ENCODE measurements at regions not wholly inside any gene's neighbourhood (a gene's known extent, or its start where the extent isn't known, plus 50 kb on each side); places are given as distances from the start of the nearest gene placed in this dataset.
"Not testable (repeated sequence)": the region's sequence is repeated elsewhere in the genome, so short reads cannot be mapped to it uniquely, and the experiment has no call there.

DNA sequence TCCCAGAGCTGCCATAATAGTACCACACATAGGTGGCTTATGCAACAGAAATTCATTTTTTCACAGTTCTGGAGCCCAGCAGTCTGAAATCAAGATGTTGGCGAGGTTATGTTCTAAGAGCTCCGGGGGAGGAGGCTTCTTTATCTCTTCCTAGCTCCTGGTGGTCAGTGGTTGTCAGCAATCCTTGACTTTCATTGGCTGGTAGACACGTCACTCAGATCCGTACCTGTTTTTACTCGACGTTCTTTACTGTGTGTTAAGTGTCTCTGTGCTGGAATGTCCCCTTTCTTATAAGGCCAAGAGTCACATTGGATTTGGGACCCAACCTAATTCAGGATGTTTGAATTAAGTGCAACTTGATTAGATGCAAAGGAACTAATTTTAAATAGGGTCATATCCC, 218.5 kb upstream of the CNTN3 start:
- Histone ChIP-seq H3K4me3 (replicated peaks in 1 of 2; ENCODE audit: low read depth in 1 of 2, low read length in 2 of 2) (no peak overlapping the region), H3K79me2 (ENCODE audit: insufficient read depth, low read length) (no peaks in the 10 kb centered on the region), H3K9me3 (ENCODE audit: control insufficient read depth in 1 of 2, insufficient read depth in 1 of 2, low read depth in 1 of 2, low read length in 2 of 2) (peaks cover 0 to 21% of the 10 kb centered on the region in 2 experiments; a peak in 2 of 4 replicates), H3K9me2 (ENCODE audit: insufficient read depth) (no peaks in the 10 kb centered on the region), H2AFZ (ENCODE audit: low read depth, low read length, poor library complexity, severe bottlenecking) (no peak overlapping the region), H3K27ac (ENCODE audit: low read depth, low read length) (no peak overlapping the region), H3K27me3 (ENCODE audit: insufficient read depth, low read length) (no peaks in the 10 kb centered on the region), H3K36me3 (ENCODE audit: control insufficient read depth in 1 of 2, insufficient read depth in 2 of 2, low read length in 2 of 2) (no peaks in the 10 kb centered on the region), H3K9ac (ENCODE audit: low read length) (no peak overlapping the region), H3K4me1 (ENCODE audit: control insufficient read depth in 1 of 2, insufficient read depth in 2 of 2, low read length in 2 of 2) (no peaks in the 10 kb centered on the region), H3K4me2 (ENCODE audit: low read length) (no peak overlapping the region), H4K20me1 (ENCODE audit: insufficient read depth) (no peaks in the 10 kb centered on the region)
- intact Hi-C loops (cut with micrococcal nuclease) = no loop called here
- BruUV-seq (replicated peaks) = no TSS peak
- ChIA-PET POLR2A (no interaction called here), RAD21 (ENCODE audit: low non-redundant PET in 1 of 2, low total read pairs in 2 of 2, uncharacterized antibody in 2 of 2, unreplicated experiment in 2 of 2) (no interaction called here), CTCF (no interaction called here)
- DNase-seq (ENCODE audit: low read depth, low spot score) (no peak), ATAC-seq (no peak)
- TF ChIP-seq YY1 (IDR thresholded peaks at IDR 0.05; ENCODE audit: extremely low read depth, insufficient replicate concordance, low read depth, low read length) = no peak
- no peak for TF ChIP-seq ZFX (IDR thresholded peaks at IDR 0.05)
- TF ChIP-seq CBX3 (IDR thresholded peaks at IDR 0.05; ENCODE audit: low read depth) = no peak
- TF ChIP-seq, protein P1, sequence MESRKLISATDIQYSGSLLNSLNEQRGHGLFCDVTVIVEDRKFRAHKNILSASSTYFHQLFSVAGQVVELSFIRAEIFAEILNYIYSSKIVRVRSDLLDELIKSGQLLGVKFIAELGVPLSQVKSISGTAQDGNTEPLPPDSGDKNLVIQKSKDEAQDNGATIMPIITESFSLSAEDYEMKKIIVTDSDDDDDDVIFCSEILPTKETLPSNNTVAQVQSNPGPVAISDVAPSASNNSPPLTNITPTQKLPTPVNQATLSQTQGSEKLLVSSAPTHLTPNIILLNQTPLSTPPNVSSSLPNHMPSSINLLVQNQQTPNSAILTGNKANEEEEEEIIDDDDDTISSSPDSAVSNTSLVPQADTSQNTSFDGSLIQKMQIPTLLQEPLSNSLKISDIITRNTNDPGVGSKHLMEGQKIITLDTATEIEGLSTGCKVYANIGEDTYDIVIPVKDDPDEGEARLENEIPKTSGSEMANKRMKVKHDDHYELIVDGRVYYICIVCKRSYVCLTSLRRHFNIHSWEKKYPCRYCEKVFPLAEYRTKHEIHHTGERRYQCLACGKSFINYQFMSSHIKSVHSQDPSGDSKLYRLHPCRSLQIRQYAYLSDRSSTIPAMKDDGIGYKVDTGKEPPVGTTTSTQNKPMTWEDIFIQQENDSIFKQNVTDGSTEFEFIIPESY (IDR thresholded peaks at IDR 0.05; ENCODE audit: extremely low read depth, insufficient replicate concordance, low read length) = no peak
- TF ChIP-seq EZH2 (IDR thresholded peaks at IDR 0.05) = no peak
- TF ChIP-seq POLR2A (IDR thresholded peaks at IDR 0.05; ENCODE audit: borderline replicate concordance, extremely low read depth, insufficient read depth, insufficient read length) = no peak
- TF ChIP-seq, protein P2, sequence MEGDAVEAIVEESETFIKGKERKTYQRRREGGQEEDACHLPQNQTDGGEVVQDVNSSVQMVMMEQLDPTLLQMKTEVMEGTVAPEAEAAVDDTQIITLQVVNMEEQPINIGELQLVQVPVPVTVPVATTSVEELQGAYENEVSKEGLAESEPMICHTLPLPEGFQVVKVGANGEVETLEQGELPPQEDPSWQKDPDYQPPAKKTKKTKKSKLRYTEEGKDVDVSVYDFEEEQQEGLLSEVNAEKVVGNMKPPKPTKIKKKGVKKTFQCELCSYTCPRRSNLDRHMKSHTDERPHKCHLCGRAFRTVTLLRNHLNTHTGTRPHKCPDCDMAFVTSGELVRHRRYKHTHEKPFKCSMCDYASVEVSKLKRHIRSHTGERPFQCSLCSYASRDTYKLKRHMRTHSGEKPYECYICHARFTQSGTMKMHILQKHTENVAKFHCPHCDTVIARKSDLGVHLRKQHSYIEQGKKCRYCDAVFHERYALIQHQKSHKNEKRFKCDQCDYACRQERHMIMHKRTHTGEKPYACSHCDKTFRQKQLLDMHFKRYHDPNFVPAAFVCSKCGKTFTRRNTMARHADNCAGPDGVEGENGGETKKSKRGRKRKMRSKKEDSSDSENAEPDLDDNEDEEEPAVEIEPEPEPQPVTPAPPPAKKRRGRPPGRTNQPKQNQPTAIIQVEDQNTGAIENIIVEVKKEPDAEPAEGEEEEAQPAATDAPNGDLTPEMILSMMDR (IDR thresholded peaks at IDR 0.05 in 2 of 3, conservative IDR thresholded peaks at IDR 0.05 in 1 of 3; ENCODE audit: borderline replicate concordance in 1 of 3, insufficient read depth in 1 of 3, low read depth in 2 of 3, low read length in 2 of 3) = no peak
- TF ChIP-seq POLR2AphosphoS5 (IDR thresholded peaks at IDR 0.05; ENCODE audit: low read depth, low read length) = no peak
- no peak for TF ChIP-seq ELF1 (IDR thresholded peaks at IDR 0.05; ENCODE audit: borderline replicate concordance, low read depth)
- TF ChIP-seq TCF7L2 (IDR thresholded peaks at IDR 0.05; ENCODE audit: borderline replicate concordance, extremely low read depth, insufficient read depth, insufficient read length) = no peak
- no peak for TF ChIP-seq EGR1 (IDR thresholded peaks at IDR 0.05; ENCODE audit: low read depth)
- TF ChIP-seq, protein P3, sequence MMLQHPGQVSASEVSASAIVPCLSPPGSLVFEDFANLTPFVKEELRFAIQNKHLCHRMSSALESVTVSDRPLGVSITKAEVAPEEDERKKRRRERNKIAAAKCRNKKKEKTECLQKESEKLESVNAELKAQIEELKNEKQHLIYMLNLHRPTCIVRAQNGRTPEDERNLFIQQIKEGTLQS (IDR thresholded peaks at IDR 0.05) = no peak
- TF ChIP-seq FOSL1 (IDR thresholded peaks at IDR 0.05; ENCODE audit: low read depth) = no peak
- no peak for TF ChIP-seq SP1 (IDR thresholded peaks at IDR 0.05; ENCODE audit: low read depth)

DNA sequence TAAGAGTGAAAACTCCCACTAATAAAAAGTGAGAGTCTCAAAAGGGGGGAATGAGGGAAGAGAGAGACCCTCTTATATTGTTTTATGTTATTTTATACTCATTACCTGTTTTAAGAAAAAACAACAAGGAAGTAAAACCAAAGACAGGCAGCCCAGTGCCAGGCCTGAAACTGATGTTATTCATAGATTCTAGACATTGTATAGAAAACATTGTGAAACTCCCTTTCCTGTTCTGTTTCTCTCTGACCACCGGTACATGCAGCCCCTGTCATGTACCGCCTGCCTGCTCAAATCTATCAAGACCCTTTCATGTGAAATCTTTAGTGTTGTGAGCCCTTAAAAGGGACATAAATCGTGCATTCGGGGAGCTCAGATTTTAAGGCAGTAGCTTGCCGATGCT, 216.4 kb upstream of the CNTN3 start:
- CTCF ChIA-PET; intact Hi-C loops (cut with micrococcal nuclease); RAD21 ChIA-PET (ENCODE audit: low non-redundant PET in 1 of 2, low total read pairs in 2 of 2, uncharacterized antibody in 2 of 2, unreplicated experiment in 2 of 2): not testable (repeated sequence)

More for the DNA sequence above, 216.4 kb upstream of the CNTN3 start:
- POLR2A ChIA-PET; ATAC-seq; DNase-seq (ENCODE audit: low read depth, low spot score); H3K27ac ChIP-seq (ENCODE audit: low read depth, low read length); H3K27me3 ChIP-seq (ENCODE audit: insufficient read depth, low read length); H3K4me2 ChIP-seq (ENCODE audit: low read length); H3K9me2 ChIP-seq (ENCODE audit: insufficient read depth); H3K4me1 ChIP-seq (ENCODE audit: control insufficient read depth in 1 of 2, insufficient read depth in 2 of 2, low read length in 2 of 2); H2AFZ ChIP-seq (ENCODE audit: low read depth, low read length, poor library complexity, severe bottlenecking); BruUV-seq (replicated peaks); H3K36me3 ChIP-seq (ENCODE audit: control insufficient read depth in 1 of 2, insufficient read depth in 2 of 2, low read length in 2 of 2); H3K79me2 ChIP-seq (ENCODE audit: insufficient read depth, low read length); H3K9ac ChIP-seq (ENCODE audit: low read length); H4K20me1 ChIP-seq (ENCODE audit: insufficient read depth); H3K4me3 ChIP-seq (replicated peaks in 1 of 2; ENCODE audit: low read depth in 1 of 2, low read length in 2 of 2): not testable (repeated sequence)
- H3K9me3 ChIP-seq (ENCODE audit: control insufficient read depth in 1 of 2, insufficient read depth in 1 of 2, low read depth in 1 of 2, low read length in 2 of 2) = peaks cover 0 to 17% of the 10 kb centered on the region in 2 experiments; a peak in 2 of 4 replicates

All from HCT116 (cell line).